ENCODE measurements at regions not wholly inside any gene's neighbourhood (a gene's known extent, or its start where the extent isn't known, plus 50 kb on each side); places are given as distances from the start of the nearest gene placed in this dataset.

DNA sequence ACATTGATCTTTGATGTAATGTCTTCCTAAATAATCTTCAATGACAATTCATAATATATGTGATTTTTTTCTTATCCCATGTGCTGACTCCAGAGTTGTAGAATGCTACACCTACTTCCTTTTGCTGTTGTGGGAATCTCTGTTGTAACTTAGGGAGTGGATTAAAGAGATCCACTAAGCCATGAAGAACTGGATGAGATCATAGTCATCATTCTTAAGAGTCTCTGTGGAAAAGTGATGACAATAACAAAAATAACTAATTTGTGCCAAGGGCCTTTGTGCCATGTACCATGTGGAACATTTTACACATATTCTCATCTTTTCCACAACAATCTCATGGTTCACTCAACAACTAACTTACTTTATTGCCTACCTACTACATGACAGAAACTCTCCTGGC, 162.9 kb upstream of the PDZRN3 start:
- Histone ChIP-seq H3K4me3 (ENCODE audit: low read depth in 1 of 2, low read length in 2 of 2) (no peak overlapping the region), H3K9me3 (ENCODE audit: control insufficient read depth in 1 of 2, low read length in 2 of 2) (no peaks in the 10 kb centered on the region), H3K27me3 (ENCODE audit: low read depth, low read length) (no peaks in the 10 kb centered on the region)

DNA sequence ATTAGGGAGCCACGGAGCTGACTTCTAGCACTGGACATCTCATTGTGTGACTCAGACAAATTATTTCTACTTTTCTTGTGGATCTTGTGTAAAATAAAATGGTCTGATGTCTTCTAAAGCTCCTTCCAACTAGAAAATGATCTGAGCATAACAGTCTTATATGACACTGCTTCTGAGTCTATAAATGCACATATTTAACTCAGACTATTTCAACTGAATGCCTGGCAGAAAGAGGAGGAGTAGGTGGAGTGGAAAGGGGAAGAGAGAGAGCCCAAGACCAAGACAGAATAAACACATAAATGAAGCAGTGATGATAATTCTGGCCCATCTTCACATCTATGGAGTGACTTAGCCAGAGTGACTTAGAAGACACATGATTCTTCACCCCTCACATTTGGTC, 162.3 kb upstream of the PDZRN3 start:
- Histone ChIP-seq H3K9me3 (ENCODE audit: control insufficient read depth in 1 of 2, low read length in 2 of 2) (no peaks in the 10 kb centered on the region), H3K4me1 (ENCODE audit: control insufficient read depth in 1 of 2, insufficient read depth in 2 of 2, low read length in 2 of 2) (no peaks in the 10 kb centered on the region), H3K27ac (ENCODE audit: low read length) (no peak overlapping the region), H3K4me3 (ENCODE audit: low read depth in 1 of 2, low read length in 2 of 2) (no peak overlapping the region), H3K27me3 (ENCODE audit: low read depth, low read length) (no peaks in the 10 kb centered on the region), H3K36me3 (ENCODE audit: control insufficient read depth in 1 of 2, insufficient read depth in 2 of 2, low read length in 2 of 2) (no peaks in the 10 kb centered on the region)

More for the DNA sequence above, 162.9 kb upstream of the PDZRN3 start:
- Histone ChIP-seq H3K4me1 (ENCODE audit: control insufficient read depth in 1 of 2, insufficient read depth in 2 of 2, low read length in 2 of 2) (no peaks in the 10 kb centered on the region), H3K27ac (ENCODE audit: low read length) (no peak overlapping the region), H3K36me3 (ENCODE audit: control insufficient read depth in 1 of 2, insufficient read depth in 2 of 2, low read length in 2 of 2) (no peaks in the 10 kb centered on the region)

DNA sequence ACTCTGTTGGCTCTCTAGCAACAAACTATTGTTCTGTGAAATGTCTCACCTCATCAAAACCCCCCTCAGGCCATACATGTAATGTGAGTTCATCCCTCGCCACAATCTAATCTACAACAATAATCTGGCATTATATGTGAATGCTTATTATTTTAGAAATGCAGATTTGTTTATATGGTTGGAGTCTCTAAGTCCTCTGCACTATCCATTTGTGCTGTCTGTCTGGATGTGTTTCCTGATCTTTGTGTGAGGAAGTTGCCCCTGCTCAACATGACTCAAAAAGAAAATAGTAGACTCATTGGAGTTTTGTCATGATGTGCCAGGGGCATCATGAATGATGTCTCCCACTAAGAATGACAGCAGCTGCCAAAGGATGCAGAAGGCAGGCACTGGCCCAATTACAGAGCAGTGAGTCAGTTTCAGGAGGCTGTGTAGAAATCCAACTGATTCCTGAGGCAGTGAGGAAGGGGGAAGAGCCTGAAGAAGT, 161.6 kb upstream of the PDZRN3 start:
- no peak overlapping the region for H3K4me3 ChIP-seq (ENCODE audit: low read depth in 1 of 2, low read length in 2 of 2)
- H3K4me1 ChIP-seq (ENCODE audit: control insufficient read depth in 1 of 2, insufficient read depth in 2 of 2, low read length in 2 of 2) = no peaks in the 10 kb centered on the region
- no peaks in the 10 kb centered on the region for H3K27me3 ChIP-seq (ENCODE audit: low read depth, low read length)
- no peak overlapping the region for H3K27ac ChIP-seq (ENCODE audit: low read length)
- H3K36me3 ChIP-seq (ENCODE audit: control insufficient read depth in 1 of 2, insufficient read depth in 2 of 2, low read length in 2 of 2) = no peaks in the 10 kb centered on the region
- no peaks in the 10 kb centered on the region for H3K9me3 ChIP-seq (ENCODE audit: control insufficient read depth in 1 of 2, low read length in 2 of 2)

DNA sequence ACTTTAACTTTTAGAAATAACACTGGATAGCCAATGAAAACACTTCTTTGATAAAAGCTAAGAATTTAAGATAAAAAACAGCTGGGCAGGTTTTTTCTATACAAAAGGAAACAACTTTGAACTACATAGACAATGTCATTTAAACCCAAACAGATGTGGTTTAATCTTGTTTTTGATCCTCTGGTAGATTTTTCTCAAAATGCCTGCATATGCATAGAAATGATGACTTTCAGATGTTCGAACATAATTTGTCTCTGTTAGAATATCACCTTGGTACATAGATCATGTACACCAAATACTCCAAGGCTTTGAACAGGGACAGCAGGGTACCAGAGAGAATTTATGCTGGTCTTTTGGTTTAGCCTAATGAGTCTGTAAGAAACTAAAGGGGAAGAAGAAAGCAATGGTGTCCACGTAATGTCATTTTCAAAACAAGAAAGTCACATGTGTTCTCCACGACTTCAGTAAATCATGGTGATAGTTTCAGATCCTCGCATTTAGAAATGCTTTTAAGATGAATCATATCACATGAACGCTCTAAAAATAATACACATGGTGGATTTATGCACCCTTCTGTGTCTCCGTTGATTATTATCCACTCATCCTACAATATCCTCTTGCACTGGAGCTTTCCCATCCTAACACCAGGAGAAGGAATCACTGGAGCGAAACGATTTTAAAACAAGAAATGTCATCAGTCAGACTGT, 160.1 kb upstream of the PDZRN3 start:
- no peaks in the 10 kb centered on the region for H3K4me1 ChIP-seq (ENCODE audit: control insufficient read depth in 1 of 2, insufficient read depth in 2 of 2, low read length in 2 of 2)
- no peaks in the 10 kb centered on the region for H3K27me3 ChIP-seq (ENCODE audit: low read depth, low read length)
- H3K9me3 ChIP-seq (ENCODE audit: control insufficient read depth in 1 of 2, low read length in 2 of 2) = no peaks in the 10 kb centered on the region
- H3K27ac ChIP-seq (ENCODE audit: low read length) = no peak overlapping the region
- H3K36me3 ChIP-seq (ENCODE audit: control insufficient read depth in 1 of 2, insufficient read depth in 2 of 2, low read length in 2 of 2) = no peaks in the 10 kb centered on the region
- H3K4me3 ChIP-seq (ENCODE audit: low read depth in 1 of 2, low read length in 2 of 2) = no peak overlapping the region

DNA sequence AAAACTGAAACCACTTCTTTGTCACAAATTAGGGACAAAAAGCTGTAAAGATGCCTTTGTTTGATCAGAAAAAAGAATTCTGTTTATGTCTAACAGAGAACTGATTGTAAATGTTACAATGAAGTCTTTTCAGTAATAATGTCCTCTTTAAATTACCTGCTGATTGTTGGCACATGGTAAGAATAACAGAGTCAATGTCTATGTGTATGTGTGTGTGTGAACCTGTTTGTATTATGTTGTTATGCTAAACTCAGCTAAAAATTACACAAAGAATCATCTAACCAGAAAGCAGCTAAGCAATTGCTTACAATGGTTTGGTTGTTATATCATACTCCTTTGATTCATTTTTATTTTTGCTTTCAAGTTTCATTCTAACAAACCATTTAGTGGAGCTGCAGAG, 159.1 kb upstream of the PDZRN3 start:
- Histone ChIP-seq H3K27ac (ENCODE audit: low read length) (no peak overlapping the region), H3K27me3 (ENCODE audit: low read depth, low read length) (no peaks in the 10 kb centered on the region), H3K36me3 (ENCODE audit: control insufficient read depth in 1 of 2, insufficient read depth in 2 of 2, low read length in 2 of 2) (no peaks in the 10 kb centered on the region), H3K4me1 (ENCODE audit: control insufficient read depth in 1 of 2, insufficient read depth in 2 of 2, low read length in 2 of 2) (no peaks in the 10 kb centered on the region), H3K9me3 (ENCODE audit: control insufficient read depth in 1 of 2, low read length in 2 of 2) (no peaks in the 10 kb centered on the region), H3K4me3 (ENCODE audit: low read depth in 1 of 2, low read length in 2 of 2) (no peak overlapping the region)

DNA sequence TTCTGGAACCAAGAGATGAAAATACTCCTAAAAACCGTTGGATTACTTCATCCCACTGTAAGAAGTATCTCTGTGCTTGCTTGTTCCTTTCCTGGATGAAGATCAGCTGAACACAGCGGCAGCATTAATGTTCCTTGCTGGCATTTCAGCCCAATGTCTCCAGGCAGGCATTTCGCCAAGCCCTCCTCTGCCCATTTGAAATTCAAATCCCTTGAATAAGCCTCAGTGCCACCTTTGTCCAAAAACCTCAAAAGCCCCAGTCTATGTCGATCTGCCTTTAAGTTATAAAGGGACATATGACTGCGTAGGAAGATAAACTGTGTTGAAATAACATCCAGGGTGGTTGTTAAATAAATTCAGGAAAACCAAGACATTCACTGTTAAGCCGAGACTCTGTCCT, 156.8 kb upstream of the PDZRN3 start:
- H3K36me3 ChIP-seq (ENCODE audit: control insufficient read depth in 1 of 2, insufficient read depth in 2 of 2, low read length in 2 of 2) = no peaks in the 10 kb centered on the region
- no peaks in the 10 kb centered on the region for H3K4me1 ChIP-seq (ENCODE audit: control insufficient read depth in 1 of 2, insufficient read depth in 2 of 2, low read length in 2 of 2)
- H3K9me3 ChIP-seq (ENCODE audit: control insufficient read depth in 1 of 2, low read length in 2 of 2) = no peaks in the 10 kb centered on the region
- H3K27me3 ChIP-seq (ENCODE audit: low read depth, low read length) = no peaks in the 10 kb centered on the region
- no peak overlapping the region for H3K4me3 ChIP-seq (ENCODE audit: low read depth in 1 of 2, low read length in 2 of 2)
- H3K27ac ChIP-seq (ENCODE audit: low read length) = no peak overlapping the region

DNA sequence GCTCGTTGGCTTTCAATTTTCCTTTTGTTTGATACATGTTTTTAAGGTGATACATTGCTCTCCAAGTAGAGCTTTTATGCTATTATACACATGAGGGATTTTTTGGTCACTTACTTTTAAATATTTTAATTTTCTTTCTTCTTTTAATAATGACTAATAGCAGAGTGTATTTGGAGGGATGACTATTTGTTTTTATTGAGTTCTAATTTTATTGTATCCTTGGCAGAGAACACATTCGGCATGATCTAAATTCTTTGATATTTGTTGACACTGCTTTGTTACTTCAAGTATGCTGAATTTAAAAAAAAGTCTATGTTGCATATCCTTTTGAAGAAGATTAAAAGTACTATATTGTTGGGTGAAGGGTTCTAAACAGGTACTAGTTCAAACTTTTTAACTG, 149.9 kb upstream of the PDZRN3 start:
- Histone ChIP-seq H3K27ac (ENCODE audit: low read length) (no peak overlapping the region), H3K9me3 (ENCODE audit: control insufficient read depth in 1 of 2, low read length in 2 of 2) (no peaks in the 10 kb centered on the region), H3K27me3 (ENCODE audit: low read depth, low read length) (no peaks in the 10 kb centered on the region), H3K36me3 (ENCODE audit: control insufficient read depth in 1 of 2, insufficient read depth in 2 of 2, low read length in 2 of 2) (no peaks in the 10 kb centered on the region), H3K4me1 (ENCODE audit: control insufficient read depth in 1 of 2, insufficient read depth in 2 of 2, low read length in 2 of 2) (peaks cover 0 to 9% of the 10 kb centered on the region in 2 donors), H3K4me3 (ENCODE audit: low read depth in 1 of 2, low read length in 2 of 2) (no peak overlapping the region)

DNA sequence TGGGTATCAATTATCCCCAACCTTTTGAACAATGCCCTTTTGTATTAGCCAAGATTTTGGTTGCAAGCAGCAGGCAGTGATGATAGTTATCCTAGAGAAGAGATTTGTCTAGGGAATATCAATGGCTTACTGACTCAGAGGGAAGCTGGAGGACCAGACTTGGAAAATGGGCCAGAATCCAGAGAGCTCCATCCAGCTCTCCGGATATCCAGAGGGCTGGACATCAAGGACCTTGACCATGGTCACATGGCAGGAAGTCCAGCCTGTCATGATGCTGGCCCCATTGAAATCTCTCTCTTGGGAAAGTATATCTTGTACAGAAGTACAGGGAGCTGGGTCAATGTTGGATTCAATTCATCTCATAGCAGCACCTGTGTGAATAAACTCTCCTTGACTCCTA, 148.5 kb upstream of the PDZRN3 start:
- Histone ChIP-seq H3K27me3 (ENCODE audit: low read depth, low read length) (no peaks in the 10 kb centered on the region), H3K4me1 (ENCODE audit: control insufficient read depth in 1 of 2, insufficient read depth in 2 of 2, low read length in 2 of 2) (peaks cover 0 to 9% of the 10 kb centered on the region in 2 donors), H3K9me3 (ENCODE audit: control insufficient read depth in 1 of 2, low read length in 2 of 2) (no peaks in the 10 kb centered on the region), H3K4me3 (ENCODE audit: low read depth in 1 of 2, low read length in 2 of 2) (no peak overlapping the region), H3K36me3 (ENCODE audit: control insufficient read depth in 1 of 2, insufficient read depth in 2 of 2, low read length in 2 of 2) (no peaks in the 10 kb centered on the region), H3K27ac (ENCODE audit: low read length) (no peak overlapping the region)

DNA sequence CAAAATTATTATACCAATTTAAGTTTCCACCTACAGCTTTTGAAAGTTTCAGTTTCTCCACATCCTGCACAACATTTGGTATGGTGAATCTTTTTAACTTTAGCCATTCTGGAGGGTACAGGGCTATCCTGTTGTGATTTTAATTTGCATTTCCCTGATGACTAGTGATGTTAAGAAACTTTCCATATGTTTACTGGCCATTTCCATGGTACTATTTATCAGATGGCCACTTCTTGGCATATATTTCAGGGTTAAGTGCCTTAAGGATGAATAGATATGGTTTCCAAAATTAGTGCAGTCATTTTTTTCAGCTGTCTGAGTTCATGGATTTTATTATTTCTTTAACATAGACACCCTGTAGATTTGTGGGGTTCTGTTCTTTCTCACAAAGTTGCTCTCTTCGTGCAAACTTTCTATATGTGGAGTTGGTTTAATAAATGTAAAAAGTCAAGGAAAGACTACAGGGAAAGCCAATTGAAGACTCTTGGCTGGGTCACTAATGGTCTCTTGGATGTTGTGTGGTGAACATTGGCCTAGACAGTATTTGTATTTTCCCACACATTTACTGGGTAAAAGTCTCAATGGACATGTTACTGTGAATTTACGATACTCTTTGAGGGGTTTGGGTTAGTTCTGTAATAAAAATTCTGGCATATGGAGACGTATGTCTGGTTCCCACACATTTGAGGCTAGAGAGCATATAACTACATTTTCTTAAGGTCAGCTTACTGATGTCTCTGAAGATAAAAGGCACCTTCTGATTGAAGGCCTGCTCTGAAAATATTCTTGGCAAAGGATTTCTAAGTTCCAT, 147.5 kb upstream of the PDZRN3 start:
- Histone ChIP-seq H3K4me3 (ENCODE audit: low read depth in 1 of 2, low read length in 2 of 2) (no peak overlapping the region), H3K4me1 (ENCODE audit: control insufficient read depth in 1 of 2, insufficient read depth in 2 of 2, low read length in 2 of 2) (peaks cover 0 to 9% of the 10 kb centered on the region in 2 donors), H3K27ac (ENCODE audit: low read length) (no peak overlapping the region), H3K36me3 (ENCODE audit: control insufficient read depth in 1 of 2, insufficient read depth in 2 of 2, low read length in 2 of 2) (no peaks in the 10 kb centered on the region), H3K27me3 (ENCODE audit: low read depth, low read length) (no peaks in the 10 kb centered on the region), H3K9me3 (ENCODE audit: control insufficient read depth in 1 of 2, low read length in 2 of 2) (no peaks in the 10 kb centered on the region)

DNA sequence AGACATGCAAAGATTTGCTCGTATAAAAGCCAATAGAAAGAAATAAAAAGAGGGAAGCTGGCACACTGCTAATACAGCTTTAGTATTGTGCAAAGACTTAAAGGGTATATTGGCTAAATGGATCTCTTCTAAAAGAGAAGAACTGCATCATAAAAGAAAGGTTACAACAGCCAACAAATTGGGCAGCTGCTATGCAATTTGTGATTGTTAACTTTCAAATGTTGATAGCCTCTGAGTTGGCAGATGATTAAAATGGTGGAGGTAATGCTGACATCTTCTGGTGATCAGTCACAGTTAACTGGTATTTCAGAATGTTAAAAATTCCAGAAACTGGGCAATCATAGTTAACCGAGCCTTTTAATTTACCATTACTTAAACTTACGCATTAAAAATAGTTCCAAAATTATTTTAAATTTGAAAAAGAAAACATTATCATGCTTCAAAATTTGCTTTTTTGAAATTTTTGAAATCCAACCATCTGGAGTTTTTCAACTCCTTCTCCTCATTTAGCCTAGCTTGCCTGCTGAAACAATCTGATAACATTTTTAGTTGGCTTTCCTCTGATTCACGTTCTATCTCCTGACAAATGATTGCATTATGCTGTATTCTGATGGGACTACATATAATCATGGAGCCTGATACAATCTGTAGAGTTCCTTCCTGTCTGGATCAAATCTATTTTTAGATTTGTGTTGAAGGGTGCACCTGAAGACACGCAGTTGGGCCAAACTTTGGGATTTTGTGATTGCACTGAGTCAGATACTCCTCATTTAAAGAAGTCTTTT, 144.0 kb upstream of the PDZRN3 start:
- no peaks in the 10 kb centered on the region for H3K36me3 ChIP-seq (ENCODE audit: control insufficient read depth in 1 of 2, insufficient read depth in 2 of 2, low read length in 2 of 2)
- no peaks in the 10 kb centered on the region for H3K9me3 ChIP-seq (ENCODE audit: control insufficient read depth in 1 of 2, low read length in 2 of 2)
- peaks cover 0 to 9% of the 10 kb centered on the region in 2 donors for H3K4me1 ChIP-seq (ENCODE audit: control insufficient read depth in 1 of 2, insufficient read depth in 2 of 2, low read length in 2 of 2)
- no peak overlapping the region for H3K27ac ChIP-seq (ENCODE audit: low read length)
- no peaks in the 10 kb centered on the region for H3K27me3 ChIP-seq (ENCODE audit: low read depth, low read length)
- no peak overlapping the region for H3K4me3 ChIP-seq (ENCODE audit: low read depth in 1 of 2, low read length in 2 of 2)

Measured in muscle layer of duodenum (tissue), 2 donors.